HFF-Myc (cell line): ENCODE measurements at regions not wholly inside any gene's neighbourhood (a gene's known extent, or its start where the extent isn't known, plus 50 kb on each side); places are given as distances from the start of the nearest gene placed in this dataset.
"Not testable (repeated sequence)": the region's sequence is repeated elsewhere in the genome, so short reads cannot be mapped to it uniquely, and the experiment has no call there.

Source experiments
- DNase-seq: peaks from one replicate; pipeline ENCODE4 v3.0.0-alpha.2; 2011; ENCODE audit warnings: low read depth; ENCODE audit errors: extremely low read depth
- H3K4me3 ChIP-seq: replicated peaks from 2 replicates; pipeline ENCODE4 v1.5.1; 2011; ENCODE audit warnings: low read depth, mild to moderate bottlenecking, control low read depth, low read length
- CTCF ChIP-seq: IDR thresholded peaks from 2 replicates; pipeline ENCODE4 v1.5.1; 2012; ENCODE audit warnings: mild to moderate bottlenecking, low read depth, low read length, control low read depth; ENCODE audit errors: missing control alignments

DNA sequence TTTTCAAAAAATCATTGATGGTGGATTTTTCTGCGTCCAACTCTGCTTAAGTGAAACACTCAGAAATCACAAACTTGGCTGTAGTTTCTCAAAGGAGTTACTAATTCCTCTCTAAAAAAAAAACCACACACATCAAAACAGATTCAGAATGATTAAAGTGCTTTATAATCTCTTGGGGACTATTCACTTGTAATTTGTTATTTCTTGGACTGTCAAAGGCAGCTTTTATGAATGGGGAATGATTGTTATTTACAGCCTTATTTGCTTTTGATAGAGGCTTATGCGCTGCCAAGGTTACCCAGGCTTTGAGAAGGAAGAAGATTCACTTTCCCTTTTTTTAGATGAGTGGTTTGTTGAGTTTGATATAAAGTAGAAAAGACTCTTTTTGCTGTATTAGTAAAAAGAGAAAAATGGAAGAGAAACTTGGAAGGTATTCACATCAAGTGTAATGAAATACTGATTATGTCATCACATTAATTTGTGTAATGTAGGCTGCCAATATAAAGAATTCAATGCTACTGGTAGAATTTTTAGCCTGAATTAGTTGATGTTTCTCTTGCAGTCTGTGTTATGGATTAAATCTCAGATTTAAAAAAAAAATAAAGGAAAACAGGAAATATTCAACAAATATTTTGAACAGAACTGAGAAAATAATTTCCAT lies 381.0 kb upstream of the SASH1 start:
- TF ChIP-seq CTCF, result no peak
- H3K4me3 ChIP-seq, result no peak overlapping the region
- DNase-seq, result no peak

GRCh38 chr6:147965448-147965847 lies 377.2 kb upstream of the SASH1 start:
- not testable (repeated sequence) for H3K4me3 ChIP-seq, DNase-seq

DNA sequence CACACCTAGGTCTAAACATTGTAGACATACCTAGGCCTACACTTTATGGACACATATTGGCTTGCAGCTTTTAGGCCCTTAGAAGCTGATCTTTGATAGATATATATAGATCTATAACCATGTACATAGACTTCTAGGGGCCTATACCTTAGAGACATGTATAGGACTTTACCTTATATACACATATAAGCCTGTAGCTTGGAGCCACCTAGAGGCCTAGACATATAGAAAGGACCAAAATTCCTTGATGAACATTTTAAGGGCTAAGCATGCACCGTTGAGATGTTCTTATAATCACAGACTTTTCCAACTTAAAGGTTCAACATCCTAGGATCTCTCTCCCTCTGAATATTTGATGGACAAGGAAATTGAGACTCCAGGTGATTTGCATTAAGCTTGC lies 371.7 kb upstream of the SASH1 start:
- peak; percentile 23 for TF ChIP-seq CTCF
- H3K4me3 ChIP-seq, result no peak overlapping the region
- DNase-seq, result no peak

- H3K4me3 ChIP-seq, result no peak overlapping the region
- TF ChIP-seq CTCF, result no peak
- DNase-seq, result no peak
Observed at GRCh38 chr6:147972448-147972847, 370.2 kb upstream of the SASH1 start.

DNA sequence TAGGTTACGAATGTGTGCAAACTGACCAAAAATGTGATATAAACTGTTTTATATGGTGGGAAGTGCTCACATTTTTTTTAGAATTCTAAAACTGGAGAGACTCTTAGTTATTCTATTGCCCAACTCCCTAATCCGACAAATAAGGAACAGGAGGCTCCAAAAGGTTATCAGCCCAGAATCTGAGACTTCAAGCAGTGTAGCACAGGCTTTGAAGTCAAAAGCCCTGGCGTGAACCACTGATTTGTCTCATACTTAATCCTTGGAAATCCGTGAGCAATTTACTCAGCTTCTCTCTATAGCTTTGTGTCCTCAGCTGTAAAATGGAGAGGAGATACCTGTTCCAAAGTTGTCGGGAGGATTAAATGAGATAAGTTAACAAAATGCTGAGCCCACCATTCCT lies 368.8 kb upstream of the SASH1 start:
- no peak overlapping the region for H3K4me3 ChIP-seq
- TF ChIP-seq CTCF, result no peak
- DNase-seq, result no peak

DNA sequence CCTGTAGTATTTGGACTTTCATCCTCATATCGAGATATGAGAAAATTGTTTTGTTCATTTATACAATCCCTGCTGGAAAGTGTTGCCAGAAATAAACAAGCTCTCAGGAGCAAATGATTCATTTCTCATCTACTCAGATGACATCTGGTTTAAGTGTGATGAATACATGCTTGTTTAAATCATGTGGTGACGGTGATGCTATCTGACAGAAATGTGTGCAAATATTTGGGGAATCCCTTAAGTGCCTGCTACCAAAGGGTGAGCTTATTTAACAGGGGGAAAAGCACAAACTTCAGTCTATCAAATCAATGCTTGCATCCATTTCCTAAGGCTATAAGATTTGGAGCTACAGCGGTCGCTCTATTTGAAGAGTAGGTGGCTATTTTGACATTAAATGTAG lies 368.3 kb upstream of the SASH1 start:
- no peak overlapping the region for H3K4me3 ChIP-seq
- TF ChIP-seq CTCF, result no peak
- DNase-seq, result peak; percentile 22

- no peak for TF ChIP-seq CTCF
- H3K4me3 ChIP-seq, result no peak overlapping the region
- DNase-seq, result no peak
Observed at GRCh38 chr6:147977851-147978465, 364.7 kb upstream of the SASH1 start.
